Inferior parietal cortex (tissue), 1 donor: ENCODE measurements at regions not wholly inside any gene's neighbourhood (a gene's known extent, or its start where the extent isn't known, plus 50 kb on each side); places are given as distances from the start of the nearest gene placed in this dataset.
"Not testable (repeated sequence)": the region's sequence is repeated elsewhere in the genome, so short reads cannot be mapped to it uniquely, and the experiment has no call there.

Experiments used
- DNase-seq: peaks from one replicate; pipeline ENCODE4 v3.0.0-alpha.2; 2016; ENCODE audit errors: extremely low spot score

- no peak for DNase-seq
Observed at GRCh38 chr4:31015123-31015522, 295.0 kb downstream of the PCDH7 start.

DNA sequence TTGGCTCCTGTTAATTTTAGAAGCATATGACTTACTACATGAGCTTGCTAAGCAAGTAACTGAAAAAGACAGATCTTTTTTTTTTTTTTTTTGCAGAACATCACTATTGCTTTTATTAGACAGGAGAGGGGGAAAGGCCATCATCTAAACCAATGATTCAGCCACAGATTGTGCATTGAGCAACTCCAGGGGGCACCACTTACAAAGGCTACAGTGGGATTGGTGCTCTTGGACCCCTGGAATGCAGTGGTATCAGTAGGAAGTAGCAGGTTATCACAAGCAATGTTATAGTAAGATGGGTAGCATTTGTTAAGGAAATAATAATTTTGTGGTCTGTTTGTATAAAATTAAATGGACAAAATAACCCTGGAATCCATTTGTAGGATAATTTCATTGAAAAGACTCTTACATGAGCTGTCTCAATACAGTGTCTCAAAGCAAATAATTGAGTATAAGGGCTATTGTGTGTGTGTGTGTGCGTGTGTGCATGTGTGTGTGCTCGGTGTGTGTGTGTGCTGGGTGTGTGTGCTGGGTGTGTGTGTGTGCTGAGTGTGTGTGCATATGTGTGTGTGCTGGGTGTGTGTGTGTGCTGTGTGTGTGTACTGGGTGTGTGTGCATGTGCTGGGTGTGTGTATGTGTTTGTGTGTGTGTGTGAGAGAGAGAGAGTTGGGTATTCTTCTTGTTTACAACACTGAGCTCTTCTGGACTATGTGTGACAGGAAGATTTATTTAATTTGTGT is 296.3 kb downstream of the PCDH7 start:
- no peak for DNase-seq

DNA sequence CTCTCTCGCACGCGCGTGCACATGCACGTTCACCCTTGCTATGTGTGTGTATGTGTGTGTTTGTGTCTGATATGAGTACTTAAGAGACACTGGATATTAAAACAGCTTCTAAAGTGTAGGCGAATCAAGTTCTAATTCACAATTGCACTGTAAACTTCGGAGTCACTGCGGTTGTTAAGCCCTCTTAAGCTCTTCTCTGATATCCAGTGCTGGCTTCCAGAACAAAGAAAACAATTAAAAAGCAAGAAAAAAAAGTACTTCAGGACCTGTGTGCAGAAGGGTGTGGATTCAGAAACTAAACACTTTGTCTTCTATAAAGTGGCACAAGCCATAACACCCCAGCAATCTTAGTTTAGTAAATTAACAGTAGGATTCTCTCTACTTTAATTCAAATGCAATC is 300.2 kb downstream of the PCDH7 start:
- no peak for DNase-seq

DNA sequence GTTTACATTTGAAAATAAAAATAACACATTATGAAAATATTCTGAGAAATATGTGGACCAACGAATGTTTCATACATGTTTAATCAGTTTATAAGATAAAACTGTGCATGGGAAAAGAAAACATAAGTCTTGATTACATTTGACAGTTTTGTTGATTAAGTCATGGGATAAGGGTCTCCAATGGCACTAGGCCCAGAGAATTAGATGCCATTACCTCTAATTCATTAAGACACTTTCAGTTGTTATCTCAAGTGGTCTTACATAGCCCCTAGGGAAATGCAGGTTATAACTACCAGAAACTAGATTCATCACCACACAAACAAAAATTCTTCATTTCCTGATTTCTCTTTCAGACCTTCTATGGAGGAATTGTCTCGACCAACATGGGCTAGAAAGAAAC is 300.8 kb downstream of the PCDH7 start:
- DNase-seq: no peak

DNA sequence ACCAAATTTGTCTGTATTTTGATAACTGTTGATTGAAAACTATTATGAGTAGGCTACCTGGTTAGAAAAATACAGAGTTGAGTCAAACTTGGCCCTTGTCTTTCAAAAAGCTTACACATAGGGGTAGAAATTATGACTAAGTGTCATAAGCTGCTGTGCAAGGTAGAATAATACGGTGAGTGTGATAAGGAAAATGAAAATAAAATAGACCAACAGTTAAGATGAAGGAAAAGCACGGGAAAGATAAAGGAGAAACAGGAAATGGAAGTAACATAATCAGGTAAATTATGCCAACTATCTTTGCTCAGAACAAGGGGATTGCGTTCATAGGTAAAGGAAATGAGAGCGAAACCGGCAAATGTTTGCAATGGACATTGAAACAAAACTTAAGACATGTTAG is 302.5 kb downstream of the PCDH7 start:
- no peak for DNase-seq

DNA sequence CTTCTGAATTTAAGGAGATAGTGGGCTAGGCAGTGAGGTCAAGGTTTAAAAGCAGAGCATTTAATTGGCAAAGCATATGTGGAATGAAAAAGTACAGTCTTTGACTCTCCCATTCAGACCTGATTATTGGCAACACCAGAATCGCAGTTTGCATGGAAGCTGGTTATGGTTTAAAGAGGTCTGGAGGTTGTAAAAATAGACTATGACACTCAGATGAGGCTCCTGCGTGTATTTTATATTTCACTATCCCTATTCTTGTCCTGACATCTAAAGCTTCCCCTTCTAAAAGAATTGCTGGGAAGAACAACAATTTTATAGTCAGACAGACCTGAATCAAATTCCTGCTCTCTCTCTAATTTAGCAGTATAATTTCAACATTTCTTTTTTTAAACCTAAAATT is 302.9 kb downstream of the PCDH7 start:
- no peak for DNase-seq

DNA sequence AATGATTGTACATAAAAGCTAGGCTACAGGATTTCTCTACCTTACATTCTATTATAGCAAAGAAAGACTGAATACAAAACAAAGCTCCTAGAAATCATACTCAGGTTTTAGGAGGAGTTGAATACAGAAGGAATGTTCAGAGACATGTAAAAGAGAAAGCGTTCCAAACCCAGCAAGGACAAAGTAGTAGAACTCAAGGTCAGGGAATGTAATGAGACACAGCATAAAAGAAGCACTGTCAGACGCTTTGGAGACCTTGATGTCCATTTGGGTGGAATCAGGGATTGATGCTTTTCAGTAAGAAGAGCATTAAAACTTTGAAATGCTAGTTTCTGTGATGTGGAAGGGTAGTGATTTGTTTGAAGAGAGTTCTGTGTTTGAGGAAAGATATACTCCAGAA is 303.6 kb downstream of the PCDH7 start:
- no peak for DNase-seq

DNA sequence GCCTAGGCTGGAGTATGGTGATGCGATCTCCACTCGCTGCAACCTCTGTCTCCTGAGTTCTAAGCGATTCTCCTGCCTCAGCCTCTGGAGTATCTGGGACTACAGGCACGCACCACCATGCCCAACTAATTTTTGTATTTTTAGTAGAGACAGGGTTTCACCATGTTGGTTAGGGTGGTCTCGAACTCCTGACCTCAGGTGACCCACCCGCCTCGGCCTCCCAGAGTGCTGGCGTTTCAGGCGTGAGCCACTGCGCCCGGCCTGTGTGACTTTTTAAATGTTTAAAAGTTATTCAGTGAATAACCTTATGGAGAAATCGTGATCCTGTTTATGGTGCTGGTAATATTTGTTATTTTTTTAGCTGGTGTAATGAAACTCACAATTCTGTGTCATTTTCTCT is 304.6 kb downstream of the PCDH7 start:
- not testable (repeated sequence) for DNase-seq

DNA sequence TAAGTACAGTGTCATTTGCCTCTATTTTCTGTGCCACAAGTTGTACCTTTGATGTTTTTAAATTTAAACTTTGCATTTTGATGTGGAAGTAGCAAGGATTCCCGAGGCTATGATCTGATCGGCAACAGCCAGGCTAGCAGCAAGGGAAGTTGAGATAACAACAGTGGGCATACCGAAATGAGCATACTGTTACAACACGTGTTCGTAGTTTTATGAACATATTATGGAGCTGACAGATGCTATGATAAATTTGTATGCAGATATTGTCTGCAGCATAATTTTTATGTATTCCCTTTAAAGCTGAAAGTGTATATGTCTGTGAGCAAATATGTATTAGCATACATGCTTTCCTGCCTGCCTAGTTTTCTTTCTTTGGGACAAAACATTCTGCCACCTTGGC is 306.1 kb downstream of the PCDH7 start:
- no peak for DNase-seq

- DNase-seq: no peak
Observed at GRCh38 chr4:31034550-31034949, 314.4 kb downstream of the PCDH7 start.

- DNase-seq: no peak
Observed at GRCh38 chr4:31035761-31036160, 315.6 kb downstream of the PCDH7 start.

GRCh38 chr4:31037703-31038102 is 317.5 kb downstream of the PCDH7 start:
- no peak for DNase-seq

GRCh38 chr4:31039382-31039781 is 319.2 kb downstream of the PCDH7 start:
- DNase-seq: no peak

DNA sequence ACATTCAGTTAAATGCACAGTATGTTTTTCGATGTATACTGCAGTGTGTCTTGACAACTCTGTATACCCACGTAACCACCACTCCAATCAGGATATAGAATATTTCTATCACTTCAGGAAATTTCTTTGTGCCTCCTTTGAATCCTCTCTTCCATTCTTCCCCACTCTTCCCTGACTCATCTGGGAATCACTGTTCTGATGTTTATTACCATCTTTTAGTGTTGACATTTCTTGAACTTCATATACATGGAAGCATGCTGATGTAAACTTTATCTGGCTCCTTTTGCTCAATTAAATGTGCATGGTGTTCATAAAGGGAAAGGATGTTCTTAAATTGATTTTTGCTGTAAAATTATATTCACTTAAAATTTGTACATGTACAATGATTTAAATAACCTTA is 319.9 kb downstream of the PCDH7 start:
- DNase-seq: no peak

DNA sequence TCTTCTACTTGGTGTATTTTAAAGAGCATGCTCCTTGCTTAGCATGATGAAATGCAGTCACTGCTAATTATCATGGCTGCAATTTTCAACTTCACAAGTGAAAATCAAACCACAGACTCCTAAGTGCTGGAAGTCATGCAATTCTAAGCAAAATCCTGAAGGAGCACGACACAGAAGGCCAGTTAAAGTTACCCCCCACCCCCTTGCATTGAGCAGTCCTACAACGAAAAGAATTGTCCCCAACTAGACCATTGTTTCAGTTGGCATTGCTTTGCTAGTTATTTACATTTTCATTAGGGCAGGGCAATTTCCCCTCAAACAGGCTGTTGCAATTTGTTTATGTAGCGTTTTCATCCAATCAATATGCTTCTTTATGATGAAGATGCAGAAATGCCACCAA is 321.2 kb downstream of the PCDH7 start:
- no peak for DNase-seq

DNA sequence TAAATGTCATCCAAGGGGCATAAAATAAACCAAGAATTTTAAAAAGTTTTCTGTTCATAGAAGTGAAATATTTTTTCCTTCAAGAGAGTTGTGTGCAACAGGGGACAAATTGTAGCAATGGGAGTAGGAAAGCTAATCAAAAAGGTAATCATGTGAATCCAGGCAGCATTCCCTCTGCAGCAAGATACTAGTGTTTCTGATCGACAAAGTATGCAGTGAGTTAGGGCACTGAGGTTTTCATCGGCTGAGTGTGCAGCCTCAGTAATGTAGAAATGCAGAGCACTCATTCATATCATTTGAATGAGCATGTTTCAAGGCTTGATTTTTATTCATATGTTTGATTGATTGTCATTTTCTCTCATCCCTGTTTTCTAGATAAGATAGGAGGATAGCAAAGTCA is 321.7 kb downstream of the PCDH7 start:
- no peak for DNase-seq

DNA sequence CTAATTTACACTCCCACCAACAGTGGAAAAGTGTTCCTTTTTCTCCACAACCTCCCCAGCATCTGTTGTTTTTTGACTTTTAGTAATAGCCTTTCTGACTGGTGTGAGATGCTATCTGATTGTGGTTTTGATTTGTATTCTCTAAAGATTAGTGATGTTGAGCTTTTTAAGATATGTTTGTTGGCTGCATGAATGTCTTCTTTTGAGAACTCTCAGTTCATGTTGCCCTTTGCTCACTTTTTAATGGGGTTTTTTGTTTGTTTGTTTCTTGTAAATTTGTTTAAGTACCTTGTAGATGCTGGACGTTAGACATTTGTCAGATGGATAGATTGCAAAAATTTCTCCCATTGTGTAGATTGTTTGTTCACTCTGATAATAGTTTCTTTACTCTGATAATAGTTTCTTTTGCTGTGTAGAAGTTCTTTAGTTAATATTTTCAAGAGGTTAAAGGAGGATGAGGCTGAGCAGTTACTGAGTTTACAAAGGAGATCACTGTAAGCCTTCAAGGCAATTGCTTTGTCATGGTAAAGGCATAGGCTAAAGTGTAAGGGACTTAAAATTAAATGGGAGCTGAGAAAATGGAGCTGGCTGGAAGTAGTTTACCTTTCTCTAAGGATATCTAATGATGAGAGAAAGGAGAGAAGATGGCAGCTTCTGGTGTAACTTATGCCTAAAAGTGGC is 323.4 kb downstream of the PCDH7 start:
- no peak for DNase-seq

DNA sequence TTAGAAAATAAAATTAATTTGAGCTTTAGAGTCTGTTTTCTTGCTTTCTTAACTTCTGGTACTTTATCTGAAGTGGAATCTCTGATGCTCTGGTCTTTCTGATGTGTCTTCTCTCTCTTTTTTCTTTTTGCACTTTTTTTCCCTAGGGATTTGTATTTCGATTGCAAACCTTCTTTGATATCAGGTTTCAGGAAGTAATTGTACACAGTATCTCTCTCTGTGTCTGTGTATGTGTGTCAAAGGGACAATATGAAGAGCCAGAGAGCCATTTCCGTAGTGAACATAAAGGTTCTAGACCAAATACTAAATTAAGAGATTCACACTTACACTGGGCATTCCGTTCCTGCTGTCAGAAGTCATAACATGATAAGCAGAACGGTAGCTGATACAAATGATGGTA is 325.0 kb downstream of the PCDH7 start:
- no peak for DNase-seq

- DNase-seq: no peak
Observed at GRCh38 chr4:31045724-31046318, 325.7 kb downstream of the PCDH7 start.

- DNase-seq: no peak
Observed at GRCh38 chr4:31051151-31051550, 331.0 kb downstream of the PCDH7 start.

DNA sequence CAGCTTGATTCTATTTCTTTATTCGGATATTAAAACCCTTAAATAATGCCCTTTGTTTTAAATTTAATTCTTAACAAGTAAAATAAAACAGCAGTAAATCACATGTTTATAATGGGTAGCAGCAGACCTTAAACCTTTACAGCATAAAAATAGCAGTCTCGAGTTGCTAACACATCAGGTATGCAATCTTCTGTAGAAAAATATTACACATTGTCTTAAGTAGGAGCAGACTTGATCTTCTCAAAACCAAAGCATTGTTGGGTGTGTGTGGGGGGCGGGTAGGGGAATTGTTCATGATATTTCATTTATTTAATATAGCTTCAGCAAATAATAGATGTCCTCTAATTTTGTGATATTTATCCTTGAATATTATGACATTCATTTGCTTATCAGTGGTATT is 331.4 kb downstream of the PCDH7 start:
- DNase-seq: no peak

GRCh38 chr4:31052519-31052918 is 332.4 kb downstream of the PCDH7 start:
- DNase-seq: no peak

DNA sequence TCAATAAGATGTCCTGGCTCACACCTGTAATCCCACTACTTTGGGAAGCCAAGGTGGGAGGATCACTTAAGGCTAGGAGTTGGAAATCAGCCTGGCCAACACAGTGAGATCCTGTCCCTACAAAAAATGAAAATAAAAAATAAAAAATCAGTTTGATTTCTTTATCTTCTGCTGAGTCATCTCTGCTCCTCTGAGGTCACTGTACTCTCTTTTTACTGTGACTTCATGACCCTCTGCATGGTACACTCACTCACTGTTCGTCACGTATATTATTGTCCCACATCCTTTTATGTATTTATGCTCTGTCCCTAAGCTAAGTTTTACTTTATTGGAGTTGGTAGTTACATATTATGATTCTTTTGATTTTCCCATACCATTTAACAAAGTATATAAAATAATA is 333.3 kb downstream of the PCDH7 start:
- DNase-seq: no peak
